ENCODE measurements at regions not wholly inside any gene's neighbourhood (a gene's known extent, or its start where the extent isn't known, plus 50 kb on each side); places are given as distances from the start of the nearest gene placed in this dataset.
"Not testable (repeated sequence)": the region's sequence is repeated elsewhere in the genome, so short reads cannot be mapped to it uniquely, and the experiment has no call there.

DNA sequence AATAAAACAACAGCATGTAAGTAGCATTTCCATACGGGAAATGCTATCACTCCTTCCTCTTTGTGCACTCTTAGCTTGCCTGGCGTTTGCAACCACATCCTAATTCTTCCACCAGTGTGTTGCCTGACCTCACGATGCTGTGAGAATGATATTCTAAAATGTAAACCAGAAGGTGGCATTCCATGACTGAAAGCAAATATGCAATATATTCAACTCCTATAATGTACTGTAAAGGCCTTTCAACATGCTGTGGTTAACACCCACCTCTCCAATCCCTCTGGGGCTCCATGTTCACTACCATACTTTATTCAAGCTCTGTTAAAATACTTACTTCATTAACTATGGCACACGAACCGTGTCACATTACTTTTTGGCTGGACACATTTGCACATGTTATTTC is 420.6 kb upstream of the DEPDC1 start:
- H3K4me1 ChIP-seq = peaks cover 4% of the 10 kb centered on the region
- 62% methylated on average over 5 of the region's 5 CpGs for WGBS, 2 donors
- DNase-seq = no peak
- H3K36me3 ChIP-seq (ENCODE audit: low read depth, missing control alignments) = no peaks in the 10 kb centered on the region
- no peaks in the 10 kb centered on the region for H3K9me3 ChIP-seq
- intact Hi-C loops (cut with DNase I; ENCODE audit: low total_unique reads) = no loop called here
- no peaks in the 10 kb centered on the region for H3K27me3 ChIP-seq
- no peak overlapping the region for H3K27ac ChIP-seq
- no peak for TF ChIP-seq POLR2A (IDR thresholded peaks at IDR 0.05)
- TF ChIP-seq, protein P1, sequence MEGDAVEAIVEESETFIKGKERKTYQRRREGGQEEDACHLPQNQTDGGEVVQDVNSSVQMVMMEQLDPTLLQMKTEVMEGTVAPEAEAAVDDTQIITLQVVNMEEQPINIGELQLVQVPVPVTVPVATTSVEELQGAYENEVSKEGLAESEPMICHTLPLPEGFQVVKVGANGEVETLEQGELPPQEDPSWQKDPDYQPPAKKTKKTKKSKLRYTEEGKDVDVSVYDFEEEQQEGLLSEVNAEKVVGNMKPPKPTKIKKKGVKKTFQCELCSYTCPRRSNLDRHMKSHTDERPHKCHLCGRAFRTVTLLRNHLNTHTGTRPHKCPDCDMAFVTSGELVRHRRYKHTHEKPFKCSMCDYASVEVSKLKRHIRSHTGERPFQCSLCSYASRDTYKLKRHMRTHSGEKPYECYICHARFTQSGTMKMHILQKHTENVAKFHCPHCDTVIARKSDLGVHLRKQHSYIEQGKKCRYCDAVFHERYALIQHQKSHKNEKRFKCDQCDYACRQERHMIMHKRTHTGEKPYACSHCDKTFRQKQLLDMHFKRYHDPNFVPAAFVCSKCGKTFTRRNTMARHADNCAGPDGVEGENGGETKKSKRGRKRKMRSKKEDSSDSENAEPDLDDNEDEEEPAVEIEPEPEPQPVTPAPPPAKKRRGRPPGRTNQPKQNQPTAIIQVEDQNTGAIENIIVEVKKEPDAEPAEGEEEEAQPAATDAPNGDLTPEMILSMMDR (IDR thresholded peaks at IDR 0.05) = no peak
- no peak overlapping the region for H3K4me3 ChIP-seq

DNA sequence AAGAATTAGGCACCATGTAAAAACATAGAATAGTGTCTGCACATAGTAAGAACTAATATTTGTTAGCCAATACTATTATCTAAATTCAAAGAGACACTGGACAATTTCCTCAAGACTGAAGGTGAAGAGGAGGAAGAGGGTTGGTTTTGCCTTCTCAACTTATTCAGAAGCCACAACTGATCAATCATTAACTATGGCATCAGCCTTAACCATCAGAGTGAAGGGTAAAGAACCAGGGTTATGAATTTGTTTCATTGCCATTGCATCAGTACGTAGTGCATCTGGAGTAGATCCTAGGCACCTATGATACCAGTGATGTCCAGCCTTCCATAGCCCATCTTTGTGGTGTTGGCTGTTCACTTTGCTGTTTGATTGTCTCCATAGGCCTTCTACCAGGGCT is 421.7 kb upstream of the DEPDC1 start:
- H3K27me3 ChIP-seq = no peaks in the 10 kb centered on the region
- WGBS, 2 donors = 71 to 94% methylated on average over 1 of the region's 1 CpG

DNA sequence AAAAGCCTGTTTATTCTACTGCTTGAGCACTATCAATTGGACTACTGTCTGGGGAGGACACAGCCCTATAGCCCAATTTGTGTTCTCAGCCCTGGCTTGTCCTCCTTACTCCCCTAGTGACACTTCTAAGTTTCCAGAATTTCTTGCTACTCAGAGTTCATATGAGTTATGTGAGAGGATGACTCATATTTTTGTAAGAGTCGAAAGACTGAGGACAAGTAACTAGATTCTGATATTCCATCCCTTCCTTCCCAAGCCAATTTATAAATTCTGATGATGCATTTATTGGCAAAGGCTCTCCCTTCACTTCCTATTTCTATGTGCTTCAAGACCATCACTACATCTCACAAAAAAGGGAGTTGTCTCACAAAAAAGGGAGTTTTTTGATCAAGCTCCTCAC is 422.2 kb upstream of the DEPDC1 start:
- DNase-seq = no peak
- H3K4me1 ChIP-seq = peaks cover 4% of the 10 kb centered on the region
- no peaks in the 10 kb centered on the region for H3K9me3 ChIP-seq
- TF ChIP-seq, protein P1 (IDR thresholded peaks at IDR 0.05) = no peak
- TF ChIP-seq POLR2A (IDR thresholded peaks at IDR 0.05) = no peak
- H3K27me3 ChIP-seq = no peaks in the 10 kb centered on the region
- intact Hi-C loops (cut with DNase I; ENCODE audit: low total_unique reads) = no loop called here
- no peak overlapping the region for H3K4me3 ChIP-seq
- 58 to 62% methylated on average over 1 of the region's 1 CpG for WGBS, 2 donors
- H3K27ac ChIP-seq = no peak overlapping the region
- no peaks in the 10 kb centered on the region for H3K36me3 ChIP-seq (ENCODE audit: low read depth, missing control alignments)

More for the DNA sequence above, 421.7 kb upstream of the DEPDC1 start:
- no peaks in the 10 kb centered on the region for H3K36me3 ChIP-seq (ENCODE audit: low read depth, missing control alignments)
- no peaks in the 10 kb centered on the region for H3K9me3 ChIP-seq
- no peak for TF ChIP-seq POLR2A (IDR thresholded peaks at IDR 0.05)
- TF ChIP-seq, protein P1 (IDR thresholded peaks at IDR 0.05) = no peak
- H3K4me1 ChIP-seq = peaks cover 4% of the 10 kb centered on the region
- intact Hi-C loops (cut with DNase I; ENCODE audit: low total_unique reads) = no loop called here
- no peak overlapping the region for H3K27ac ChIP-seq
- no peak for DNase-seq
- no peak overlapping the region for H3K4me3 ChIP-seq

DNA sequence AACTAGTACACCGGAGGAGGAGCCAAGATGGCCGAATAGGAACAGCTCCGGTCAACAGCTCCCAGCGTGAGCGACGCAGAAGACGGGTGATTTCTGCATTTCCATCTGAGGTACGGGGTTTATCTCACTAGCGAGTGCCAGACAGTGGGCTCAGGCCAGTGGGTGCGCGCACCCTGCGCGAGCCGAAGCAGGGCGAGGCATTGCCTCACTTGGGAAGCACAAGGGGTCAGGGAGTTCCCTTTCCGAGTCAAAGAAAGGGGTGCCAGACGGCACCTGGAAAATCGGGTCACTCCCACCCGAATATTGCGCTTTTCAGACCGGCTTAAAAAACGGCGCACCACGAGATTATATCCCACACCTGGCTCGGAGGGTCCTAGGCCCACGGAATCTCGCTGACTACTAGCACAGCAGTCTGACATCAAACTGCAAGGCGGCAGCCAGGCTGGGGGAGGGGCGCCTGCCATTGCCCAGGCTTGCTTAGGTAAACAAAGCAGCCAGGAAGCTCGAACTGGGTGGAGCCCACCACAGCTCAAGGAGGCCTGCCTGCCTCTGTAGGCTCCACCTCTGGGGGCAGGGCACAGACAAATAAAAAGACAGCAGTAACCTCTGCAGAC is 426.7 kb upstream of the DEPDC1 start:
- not testable (repeated sequence) for H3K27me3 ChIP-seq
- WGBS, 2 donors = 89 to 95% methylated on average over 30 of the region's 30 CpGs

DNA sequence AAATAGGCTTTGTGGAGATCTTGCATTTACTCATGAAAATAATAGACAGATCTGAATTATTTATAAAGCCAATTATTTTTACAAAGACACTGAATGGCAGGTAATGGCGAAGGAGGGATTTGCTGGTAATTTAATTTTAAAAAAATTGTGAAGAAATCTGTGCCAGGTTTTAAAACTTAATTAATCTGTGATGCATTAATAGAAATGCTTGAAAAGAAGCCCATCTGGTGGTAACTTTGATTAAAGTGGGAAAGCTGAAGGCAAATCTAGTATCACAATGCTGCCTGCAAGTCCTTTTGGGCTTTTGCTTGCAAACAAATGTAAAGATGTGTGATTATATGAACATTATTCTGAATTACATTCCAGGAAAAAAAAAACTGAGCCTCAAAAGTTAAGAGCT is 433.2 kb upstream of the DEPDC1 start:
- no peak overlapping the region for H3K27ac ChIP-seq
- H3K36me3 ChIP-seq (ENCODE audit: low read depth, missing control alignments) = no peaks in the 10 kb centered on the region
- H3K9me3 ChIP-seq = no peaks in the 10 kb centered on the region
- no peaks in the 10 kb centered on the region for H3K4me1 ChIP-seq
- TF ChIP-seq POLR2A (IDR thresholded peaks at IDR 0.05) = no peak
- TF ChIP-seq, protein P1 (IDR thresholded peaks at IDR 0.05) = no peak
- no peak overlapping the region for H3K4me3 ChIP-seq
- WGBS, 2 donors = 88 to 91% methylated on average over 1 of the region's 1 CpG
- no peak for DNase-seq
- H3K27me3 ChIP-seq = no peaks in the 10 kb centered on the region
- intact Hi-C loops (cut with DNase I; ENCODE audit: low total_unique reads) = no loop called here

More for the DNA sequence above, 426.7 kb upstream of the DEPDC1 start:
- H3K36me3 ChIP-seq (ENCODE audit: low read depth, missing control alignments); H3K4me1 ChIP-seq; H3K9me3 ChIP-seq; intact Hi-C loops (cut with DNase I; ENCODE audit: low total_unique reads); H3K27ac ChIP-seq; DNase-seq; H3K4me3 ChIP-seq: not testable (repeated sequence)
